ENCODE measurements at regions not wholly inside any gene's neighbourhood (a gene's known extent, or its start where the extent isn't known, plus 50 kb on each side); places are given as distances from the start of the nearest gene placed in this dataset.

DNA sequence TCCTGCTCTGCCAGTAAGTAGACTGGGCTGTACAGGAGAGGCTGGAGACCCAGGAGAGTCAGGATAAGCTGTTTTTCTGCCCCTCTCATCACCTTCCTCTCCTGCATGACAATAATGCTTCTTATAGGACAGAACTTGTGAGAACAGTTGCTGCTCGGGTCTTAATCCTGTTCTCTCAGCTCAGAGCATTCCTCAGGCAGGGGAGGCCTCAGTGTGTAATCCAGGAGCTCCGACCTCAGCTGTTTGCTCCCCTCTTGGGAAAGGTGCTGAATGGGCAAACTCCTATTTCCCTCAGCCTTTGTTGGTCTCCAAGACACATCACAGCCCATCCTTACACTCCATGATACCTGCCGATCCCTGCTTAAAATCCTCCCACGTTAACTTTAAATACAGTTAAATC is 134.9 kb upstream of the LRFN2 start:
- no peak for TF ChIP-seq POLR2AphosphoS5 (IDR thresholded peaks at IDR 0.05; ENCODE audit: borderline replicate concordance, low read depth, low read length)
- TF ChIP-seq FOXP2 (optimal IDR thresholded peaks at IDR 0.05; ENCODE audit: control extremely low read depth, extremely low read length, insufficient read depth): no peak
- no peak for TF ChIP-seq EZH2 (IDR thresholded peaks at IDR 0.05)

Data from SK-N-MC (cell line).